NCI-H446 (cell line): ENCODE measurements at regions not wholly inside any gene's neighbourhood (a gene's known extent, or its start where the extent isn't known, plus 50 kb on each side); places are given as distances from the start of the nearest gene placed in this dataset.
A peak's percentile ranks its signal among the peaks of the same experiment; 100 is the strongest.

Experiments
- DNase-seq, 2 experiments: peaks; one replicate each; lab custom pipeline; 2025; lab: John Stamatoyannopoulos, UW

GRCh38 chrX:99095965-99096635, 1314.0 kb downstream of the PCDH19 start:
- no peak for DNase-seq

- DNase-seq, result no peak
These were observed 1318.6 kb downstream of the PCDH19 start for GRCh38 chrX:99091459-99091858.

- DNase-seq, result no peak
These were observed 1331.8 kb downstream of the PCDH19 start for GRCh38 chrX:99078301-99078700.

- DNase-seq, result no peak
These were observed 1333.0 kb downstream of the PCDH19 start for GRCh38 chrX:99077099-99077498.

DNA sequence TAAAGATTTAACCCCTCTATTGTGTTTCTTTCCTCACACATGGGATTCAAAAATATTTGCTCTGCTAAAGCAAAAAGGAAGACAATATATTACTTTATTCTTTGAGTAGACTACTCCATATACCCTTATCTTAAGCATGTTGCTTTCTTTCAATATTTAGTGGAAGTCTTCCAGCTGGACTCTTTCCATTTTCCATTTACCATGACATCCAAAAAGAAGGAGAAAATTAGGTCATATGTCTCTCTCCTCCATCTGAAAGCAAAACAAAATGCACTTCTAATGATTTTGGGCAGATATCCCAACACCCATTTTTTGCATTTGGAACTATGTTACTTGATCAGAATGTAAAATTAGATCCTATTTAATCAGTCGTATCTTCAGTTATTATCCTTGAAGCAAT, 1336.5 kb downstream of the PCDH19 start:
- no peak for DNase-seq

- no peak for DNase-seq
These were observed 1358.4 kb downstream of the PCDH19 start for GRCh38 chrX:99051639-99052038.

DNA sequence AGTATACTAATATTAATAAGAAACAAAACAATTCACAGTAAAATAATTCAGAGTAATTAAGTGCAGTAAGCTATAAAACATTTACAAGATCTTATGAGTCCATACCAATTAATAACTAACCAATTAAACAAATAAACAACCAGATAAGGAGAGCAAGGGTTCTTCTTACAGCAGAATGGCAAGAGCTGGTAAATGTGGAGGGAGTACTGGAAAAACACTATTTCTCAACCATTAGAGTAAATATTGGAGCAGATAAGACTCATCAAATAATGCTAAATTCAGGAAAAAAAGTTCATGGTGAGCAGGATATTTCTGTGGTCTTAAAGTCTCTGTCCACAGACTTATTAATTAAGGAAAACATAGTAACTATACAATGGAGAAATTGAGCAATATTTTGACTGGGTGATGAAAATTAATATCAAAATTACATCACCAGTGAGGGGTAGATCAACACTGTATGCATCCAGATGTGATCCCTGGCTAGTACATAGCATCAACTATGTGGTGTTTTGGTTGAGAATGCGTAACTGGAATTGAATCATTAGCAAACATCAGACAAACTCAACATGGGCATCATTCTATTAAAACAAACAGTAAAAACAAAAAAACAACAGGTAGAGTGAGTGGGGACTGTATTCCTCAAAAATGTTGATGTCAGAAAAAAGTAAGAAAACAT, 1376.7 kb downstream of the PCDH19 start:
- DNase-seq, result no peak

DNA sequence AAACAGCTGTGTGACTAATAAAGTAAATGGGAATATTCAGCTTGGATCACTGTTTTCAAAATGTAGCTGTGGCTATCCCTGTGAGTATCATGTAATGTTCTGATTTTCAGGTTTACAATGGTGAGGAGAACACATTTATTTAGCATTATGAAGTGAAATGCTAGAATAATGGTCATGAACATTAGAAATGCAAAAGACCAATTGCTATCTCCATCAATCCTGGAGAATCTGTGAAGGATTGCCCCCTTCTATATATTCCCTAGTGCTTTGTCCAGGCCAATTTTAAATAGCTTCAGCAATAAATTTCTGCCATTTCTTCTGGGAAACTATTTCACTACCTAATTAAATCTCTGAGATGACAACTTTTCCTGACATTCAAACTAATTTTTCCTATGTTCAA, 1399.1 kb downstream of the PCDH19 start:
- DNase-seq, result no peak

- DNase-seq, result no peak
These were observed 1408.8 kb downstream of the PCDH19 start for GRCh38 chrX:99001286-99001685.

DNA sequence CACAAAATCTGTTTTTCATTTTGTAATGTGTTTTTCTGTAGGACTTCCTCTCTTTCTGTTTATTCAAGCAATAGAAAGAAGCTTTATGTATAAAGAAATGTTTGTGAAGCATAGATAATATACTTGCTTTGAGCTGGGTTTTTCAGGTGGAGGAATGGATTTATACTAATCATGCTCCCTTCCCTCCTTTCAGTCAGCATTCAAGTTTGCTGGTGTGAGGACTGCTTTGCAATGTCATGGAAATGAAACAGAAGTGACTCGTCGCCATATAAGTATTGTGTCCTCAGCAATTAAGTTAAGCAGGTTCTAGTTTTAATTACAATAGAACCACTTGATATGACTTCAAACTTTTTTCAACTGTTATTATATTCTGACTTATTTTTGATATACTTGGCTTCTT, 1447.1 kb downstream of the PCDH19 start:
- DNase-seq, result no peak

DNA sequence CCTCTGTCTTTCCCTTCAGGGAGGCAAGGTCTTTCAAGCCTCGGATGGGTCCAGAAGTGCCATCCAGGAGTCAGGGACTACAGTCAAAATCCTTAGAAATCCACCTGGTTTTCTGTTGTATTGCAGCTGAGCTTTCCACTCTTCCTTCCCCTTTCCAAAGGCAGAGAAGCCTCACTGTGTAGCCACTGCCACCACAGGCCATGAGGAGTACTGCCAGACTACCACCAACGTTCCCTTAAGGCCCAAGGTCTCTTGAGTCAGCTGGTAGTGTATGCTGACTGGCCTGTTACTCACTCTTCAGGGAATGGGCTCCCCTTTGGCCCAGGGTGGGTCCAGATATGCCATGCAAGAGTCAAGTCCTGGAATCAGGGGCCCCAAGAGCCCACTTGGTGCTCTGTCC, 1454.1 kb downstream of the PCDH19 start:
- no peak for DNase-seq

DNA sequence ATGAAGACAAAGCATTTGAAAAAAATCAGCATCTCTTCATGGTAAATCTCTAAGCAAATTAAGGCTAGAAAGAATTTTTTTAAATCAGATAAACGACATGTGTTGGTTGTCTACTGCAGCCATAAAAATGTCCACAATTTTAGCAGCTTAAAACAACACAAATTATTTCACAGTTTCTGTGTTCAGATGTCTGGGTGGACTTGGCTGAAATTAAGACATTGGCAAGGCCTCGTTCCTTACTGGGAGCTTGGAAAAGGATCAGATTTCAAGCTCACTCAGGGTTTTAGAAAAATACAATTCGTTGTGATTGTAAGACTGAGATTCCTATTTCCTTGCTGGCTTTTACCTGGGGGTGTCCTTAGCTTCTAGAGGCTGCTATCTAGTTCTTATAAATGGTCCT, 1470.6 kb downstream of the PCDH19 start:
- no peak for DNase-seq

DNA sequence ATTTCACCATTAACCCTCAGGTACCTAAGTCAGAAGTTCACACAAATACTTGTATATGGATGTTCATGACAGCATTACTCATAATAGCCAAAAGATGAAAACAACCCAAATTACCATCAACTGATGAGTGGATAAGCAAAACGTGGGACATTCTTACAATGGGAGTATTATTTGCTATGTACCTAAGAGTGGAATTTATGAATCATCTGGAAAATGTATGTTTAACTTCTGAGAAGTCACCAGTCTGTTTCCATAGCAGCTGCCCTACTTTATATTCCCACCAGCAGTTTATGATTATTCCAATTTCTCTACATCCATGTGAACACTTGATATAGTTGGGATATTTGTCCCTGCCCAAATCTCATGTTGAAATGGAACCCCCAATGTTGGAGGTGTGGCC, 1478.9 kb downstream of the PCDH19 start:
- DNase-seq, result no peak

DNA sequence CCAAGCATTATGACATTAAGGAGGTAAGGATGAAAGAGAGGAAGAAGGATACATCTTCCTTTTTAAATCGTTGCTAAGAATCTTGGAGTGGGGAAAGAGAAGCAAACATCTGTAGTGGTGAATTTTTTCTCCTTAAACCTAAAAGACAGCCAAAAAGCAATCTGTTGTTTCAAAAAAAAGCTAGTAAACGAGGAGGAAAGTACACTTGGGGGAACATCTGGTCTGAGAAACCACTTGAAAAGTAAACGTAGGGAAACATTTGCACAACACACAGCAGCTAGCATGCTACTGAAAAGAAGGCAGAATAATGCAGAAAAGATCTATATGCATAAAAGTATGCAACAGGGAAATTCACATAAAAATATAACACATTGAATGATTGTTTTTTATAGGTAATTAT, 1485.6 kb downstream of the PCDH19 start:
- no peak for DNase-seq

GRCh38 chrX:98897191-98897590, 1512.9 kb downstream of the PCDH19 start:
- no peak for DNase-seq

GRCh38 chrX:98850639-98851038, 1559.4 kb downstream of the PCDH19 start:
- DNase-seq, result peak in 1 of 2 experiments; percentile 27
